Endodermal cell (in vitro differentiated cells): ENCODE measurements at regions not wholly inside any gene's neighbourhood (a gene's known extent, or its start where the extent isn't known, plus 50 kb on each side); places are given as distances from the start of the nearest gene placed in this dataset.
A peak's percentile ranks its signal among the peaks of the same experiment; 100 is the strongest.

ENCODE experiments used
- DNase-seq: peaks from one replicate; pipeline ENCODE4 v3.0.0-alpha.2; 2017
- H3K27ac ChIP-seq: 2 replicates; pipeline ENCODE4 v1.5.1; 2013; ENCODE audit warnings: mild to moderate bottlenecking, low read depth, low read length, moderate library complexity
- H3K27me3 ChIP-seq: 2 replicates; pipeline ENCODE4 v1.6.1; 2013; ENCODE audit warnings: mild to moderate bottlenecking, low read length, moderate library complexity; ENCODE audit not compliant: insufficient read depth, control insufficient read depth, poor library complexity, severe bottlenecking
- H3K36me3 ChIP-seq: 2 replicates; pipeline ENCODE4 v1.7.0; 2013; ENCODE audit warnings: mild to moderate bottlenecking, low read length, moderate library complexity; ENCODE audit not compliant: control insufficient read depth, insufficient read depth
- H3K4me1 ChIP-seq: one replicate; pipeline ENCODE4 v1.7.0; 2013; ENCODE audit warnings: low read length; ENCODE audit not compliant: control insufficient read depth, insufficient read depth
- H3K4me3 ChIP-seq: 2 replicates; pipeline ENCODE4 v1.5.1; 2013; ENCODE audit warnings: mild to moderate bottlenecking, low read length, moderate library complexity
- H3K9ac ChIP-seq: 2 replicates; pipeline ENCODE4 v1.6.1; 2013; ENCODE audit warnings: mild to moderate bottlenecking, low read length, moderate library complexity; ENCODE audit not compliant: poor library complexity, severe bottlenecking; ENCODE audit errors: extremely low read depth
- H3K9me3 ChIP-seq: 2 replicates; pipeline ENCODE4 v1.6.1; 2013; ENCODE audit warnings: mild to moderate bottlenecking, low read length, moderate library complexity; ENCODE audit not compliant: control insufficient read depth
- H3K27ac Mint-ChIP-seq: 2 replicates; pipeline ENCODE4 v1.8.0; 2020; ENCODE audit warnings: mixed read lengths
- H3K27me3 Mint-ChIP-seq: 2 replicates; pipeline ENCODE4 v1.8.0; 2021; ENCODE audit warnings: mild to moderate bottlenecking, mixed read lengths; ENCODE audit not compliant: insufficient read depth
- H3K36me3 Mint-ChIP-seq: 2 replicates; pipeline ENCODE4 v1.8.0; 2020; ENCODE audit warnings: low read depth, mixed read lengths
- H3K4me1 Mint-ChIP-seq: 2 replicates; pipeline ENCODE4 v1.8.0; 2020; ENCODE audit warnings: mixed read lengths
- H3K4me3 Mint-ChIP-seq: 2 replicates; pipeline ENCODE4 v1.8.0; 2020; ENCODE audit warnings: mild to moderate bottlenecking, moderate library complexity, mixed read lengths
- H3K9me3 Mint-ChIP-seq: 2 replicates; pipeline ENCODE4 v1.8.0; 2020; ENCODE audit warnings: mild to moderate bottlenecking, mixed read lengths
- CTCF ChIP-seq: fragments of 200-600 bp; sonication (generic); conservative IDR thresholded peaks from 2 replicates; pipeline ENCODE4 v1.5.0; 2021; ENCODE audit warnings: antibody characterized with exemption, mild to moderate bottlenecking
- WGBS, 2 experiments: methylation state at CpG; one replicate each; pipeline versions ENCODE4 v1.1.5 to v1.1.7; 2013; ENCODE audit warnings: missing lambda C conversion rate in 2 of 2, mixed read lengths in 1 of 2; ENCODE audit not compliant: insufficient coverage in 1 of 2, insufficient read length in 1 of 2; 5-methylcytosine and 5-hydroxymethylcytosine counted together

- Histone ChIP-seq H3K9me3 (no peaks in the 10 kb centered on the region), H3K9ac (no peak overlapping the region), H3K36me3 (no peaks in the 10 kb centered on the region), H3K4me3 (no peak overlapping the region), H3K27ac (no peak overlapping the region), H3K4me1 (no peaks in the 10 kb centered on the region), H3K27me3 (no peaks in the 10 kb centered on the region)
- Mint-ChIP-seq H3K27ac (no peak overlapping the region), H3K36me3 (no peaks in the 10 kb centered on the region), H3K4me3 (no peak overlapping the region), H3K27me3 (no peaks in the 10 kb centered on the region), H3K9me3 (no peaks in the 10 kb centered on the region), H3K4me1 (no peaks in the 10 kb centered on the region)
- no peak for TF ChIP-seq CTCF
- peak; percentile 28 for DNase-seq
- WGBS, 2 experiments: 88 to 94% methylated on average over 9 to 13 of the region's 13 CpGs
Measured at GRCh38 chr7:155972651-155973390, 160.6 kb upstream of the SHH start.

GRCh38 chr7:155972247-155972646 lies 160.0 kb upstream of the SHH start:
- H3K27me3 Mint-ChIP-seq: no peaks in the 10 kb centered on the region
- Histone ChIP-seq H3K9me3 (no peaks in the 10 kb centered on the region), H3K27ac (no peak overlapping the region), H3K36me3 (no peaks in the 10 kb centered on the region), H3K4me3 (no peak overlapping the region), H3K27me3 (no peaks in the 10 kb centered on the region), H3K9ac (no peak overlapping the region), H3K4me1 (no peaks in the 10 kb centered on the region)
- H3K4me3 Mint-ChIP-seq: no peak overlapping the region
- H3K4me1 Mint-ChIP-seq: no peaks in the 10 kb centered on the region
- H3K36me3 Mint-ChIP-seq: no peaks in the 10 kb centered on the region
- WGBS, 2 experiments: 75 to 85% methylated on average over 4 to 8 of the region's 8 CpGs
- H3K9me3 Mint-ChIP-seq: no peaks in the 10 kb centered on the region
- DNase-seq: no peak
- no peak overlapping the region for H3K27ac Mint-ChIP-seq
- TF ChIP-seq CTCF: no peak

- H3K27me3 ChIP-seq: no peaks in the 10 kb centered on the region
- H3K27ac ChIP-seq: no peak overlapping the region
- no peak overlapping the region for H3K4me3 Mint-ChIP-seq
- peak; percentile 7 for DNase-seq
- H3K4me1 Mint-ChIP-seq: no peaks in the 10 kb centered on the region
- no peaks in the 10 kb centered on the region for H3K27me3 Mint-ChIP-seq
- no peaks in the 10 kb centered on the region for H3K36me3 ChIP-seq
- no peak for TF ChIP-seq CTCF
- no peak overlapping the region for H3K9ac ChIP-seq
- H3K4me3 ChIP-seq: no peak overlapping the region
- WGBS, 2 experiments: 90 to 91% methylated on average over 14 to 15 of the region's 15 CpGs
- no peaks in the 10 kb centered on the region for H3K4me1 ChIP-seq
- H3K27ac Mint-ChIP-seq: no peak overlapping the region
- no peaks in the 10 kb centered on the region for H3K9me3 ChIP-seq
- H3K9me3 Mint-ChIP-seq: no peaks in the 10 kb centered on the region
- H3K36me3 Mint-ChIP-seq: no peaks in the 10 kb centered on the region
Measured at GRCh38 chr7:155971180-155971770, 159.0 kb upstream of the SHH start.
